Caco-2 (cell line): ENCODE measurements at regions not wholly inside any gene's neighbourhood (a gene's known extent, or its start where the extent isn't known, plus 50 kb on each side); places are given as distances from the start of the nearest gene placed in this dataset.
A peak's percentile ranks its signal among the peaks of the same experiment; 100 is the strongest.

Source experiments
- BruUV-seq: library from RNA; stranded (reverse); fragments of 400-500 nt; replicated peaks from 2 replicates; lab custom pipeline; 2021; lab: Mats Ljungman, UMichigan
- CTCF ChIA-PET: fragments of 300-600 bp; sonication (Branson Sonifier 250); formaldehyde crosslinking; loops from one replicate; lab custom pipeline; 2022; ENCODE audit warnings: antibody characterized with exemption; lab: Charles Lee
- POLR2A ChIA-PET: fragments of 300-600 bp; sonication (Branson Sonifier 250); formaldehyde crosslinking; loops from one replicate; lab custom pipeline; 2022; ENCODE audit warnings: antibody characterized with exemption; lab: Charles Lee
- DNase-seq, 2 experiments: peaks; one replicate each; pipeline versions ENCODE4 v3.0.0 to v3.0.0-alpha.2; 2020 to 2022
- H3K27me3 ChIP-seq: replicated peaks from 2 replicates; pipeline ENCODE4 v1.6.0; 2011; ENCODE audit warnings: low read length; ENCODE audit not compliant: control insufficient read depth, insufficient read depth
- H3K36me3 ChIP-seq: 2 replicates; pipeline ENCODE4 v1.5.1; 2011; ENCODE audit warnings: low read length; ENCODE audit not compliant: control insufficient read depth, insufficient read depth
- H3K4me1 ChIP-seq: fragments of 250-450 bp; sonication (Bioruptor Pico); 2 replicates; pipeline ENCODE4 v1.5.1; 2020; ENCODE audit warnings: mild to moderate bottlenecking
- H3K4me3 ChIP-seq: 2 replicates; pipeline ENCODE4 v1.5.1; 2011; ENCODE audit warnings: low read depth, mild to moderate bottlenecking, control low read depth, low read length
- H3K9me3 ChIP-seq: fragments of 250-450 bp; sonication (Bioruptor Pico); 2 replicates; pipeline ENCODE4 v1.5.1; 2020; ENCODE audit warnings: mild to moderate bottlenecking, moderate library complexity
- H3K27ac Mint-ChIP-seq: one replicate; pipeline ENCODE4 v1.8.0; 2022; ENCODE audit warnings: mixed read lengths; ENCODE audit not compliant: unreplicated experiment
- H3K27me3 Mint-ChIP-seq: one replicate; pipeline ENCODE4 v1.8.0; 2022; ENCODE audit warnings: mixed read lengths; ENCODE audit not compliant: insufficient read depth, unreplicated experiment
- H3K36me3 Mint-ChIP-seq: one replicate; pipeline ENCODE4 v1.8.0; 2022; ENCODE audit warnings: mild to moderate bottlenecking, mixed read lengths; ENCODE audit not compliant: insufficient read depth, unreplicated experiment
- H3K4me1 Mint-ChIP-seq: one replicate; pipeline ENCODE4 v1.8.0; 2022; ENCODE audit warnings: low read depth, mixed read lengths; ENCODE audit not compliant: unreplicated experiment
- H3K4me3 Mint-ChIP-seq: one replicate; pipeline ENCODE4 v1.8.0; 2022; ENCODE audit warnings: mild to moderate bottlenecking, moderate library complexity, mixed read lengths; ENCODE audit not compliant: unreplicated experiment
- H3K9me3 Mint-ChIP-seq: one replicate; pipeline ENCODE4 v1.8.0; 2022; ENCODE audit warnings: mixed read lengths; ENCODE audit not compliant: unreplicated experiment
- intact Hi-C: fragments of 100-400 bp; cut with micrococcal nuclease; formaldehyde crosslinking; loops from one replicate; pipeline ENCODE4 v1.10.0; 2022; ENCODE audit not compliant: unreplicated experiment
- TF ChIP-seq, protein P1 (sequence below), 2 experiments: fragments of 200-600 bp in 1 of 2; IDR thresholded peaks; 1 replicate in 1 of 2; 2 replicates in 1 of 2; pipeline versions ENCODE4 v1.5.1 to v1.8.0; 2011 to 2022; ENCODE audit warnings: antibody characterized with exemption in 1 of 2, control low read depth in 1 of 2, inconsistent platforms in 1 of 2, low read depth in 1 of 2, low read length in 1 of 2, mild to moderate bottlenecking in 1 of 2, moderate library complexity in 1 of 2; ENCODE audit not compliant: insufficient read depth in 1 of 2, severe bottlenecking in 1 of 2, unreplicated experiment in 1 of 2

DNA sequence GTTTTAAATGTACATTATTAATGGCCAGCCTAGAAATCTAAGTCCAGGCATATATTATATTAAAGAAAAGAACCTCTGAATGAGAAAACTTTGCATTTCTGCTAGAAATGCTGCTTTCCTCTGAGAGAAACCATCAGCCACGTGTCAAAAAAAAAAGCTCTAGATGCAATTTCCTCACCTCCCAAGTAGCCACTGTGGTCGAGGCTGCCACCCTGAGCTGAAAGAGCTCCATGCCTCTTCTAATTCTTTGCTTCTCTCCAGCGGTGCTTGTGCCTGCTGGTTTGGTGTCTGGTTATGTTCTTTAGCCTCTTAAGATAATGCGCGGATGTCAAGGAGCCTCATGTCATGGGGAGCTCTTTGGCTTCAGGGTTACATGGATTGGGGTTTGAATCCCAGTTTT lies 316.0 kb downstream of the TFAP2C start:
- ChIA-PET CTCF (interaction anchor here (0.5 to 1.7 kb wide), 8 partner anchors 11 to 366 kb away, joined by 3 to 18 read pairs (median 4); no protein-coding TSS in a partner anchor), POLR2A (no interaction called here)
- no peaks in the 10 kb centered on the region for H3K9me3 ChIP-seq
- peaks cover 9% of the 10 kb centered on the region for H3K4me1 Mint-ChIP-seq
- peaks cover 6% of the 10 kb centered on the region; the same call in 1 of the 2 replicates for H3K4me1 ChIP-seq
- TF ChIP-seq, protein P1, sequence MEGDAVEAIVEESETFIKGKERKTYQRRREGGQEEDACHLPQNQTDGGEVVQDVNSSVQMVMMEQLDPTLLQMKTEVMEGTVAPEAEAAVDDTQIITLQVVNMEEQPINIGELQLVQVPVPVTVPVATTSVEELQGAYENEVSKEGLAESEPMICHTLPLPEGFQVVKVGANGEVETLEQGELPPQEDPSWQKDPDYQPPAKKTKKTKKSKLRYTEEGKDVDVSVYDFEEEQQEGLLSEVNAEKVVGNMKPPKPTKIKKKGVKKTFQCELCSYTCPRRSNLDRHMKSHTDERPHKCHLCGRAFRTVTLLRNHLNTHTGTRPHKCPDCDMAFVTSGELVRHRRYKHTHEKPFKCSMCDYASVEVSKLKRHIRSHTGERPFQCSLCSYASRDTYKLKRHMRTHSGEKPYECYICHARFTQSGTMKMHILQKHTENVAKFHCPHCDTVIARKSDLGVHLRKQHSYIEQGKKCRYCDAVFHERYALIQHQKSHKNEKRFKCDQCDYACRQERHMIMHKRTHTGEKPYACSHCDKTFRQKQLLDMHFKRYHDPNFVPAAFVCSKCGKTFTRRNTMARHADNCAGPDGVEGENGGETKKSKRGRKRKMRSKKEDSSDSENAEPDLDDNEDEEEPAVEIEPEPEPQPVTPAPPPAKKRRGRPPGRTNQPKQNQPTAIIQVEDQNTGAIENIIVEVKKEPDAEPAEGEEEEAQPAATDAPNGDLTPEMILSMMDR (IDR thresholded peaks at IDR 0.05; ENCODE audit: insufficient read depth in 1 of 2, low read depth in 1 of 2, low read length in 1 of 2, severe bottlenecking in 1 of 2, unreplicated experiment in 1 of 2) = peak; percentile 10 to 41
- no peaks in the 10 kb centered on the region; the same call in none of the 2 replicates for H3K27me3 ChIP-seq
- H3K27ac Mint-ChIP-seq = no peak overlapping the region
- no peak overlapping the region for H3K4me3 Mint-ChIP-seq
- H3K4me3 ChIP-seq = no peak overlapping the region
- peaks cover 8% of the 10 kb centered on the region for H3K27me3 Mint-ChIP-seq
- BruUV-seq = no TSS peak
- DNase-seq = no peak
- H3K9me3 Mint-ChIP-seq = no peaks in the 10 kb centered on the region
- H3K36me3 Mint-ChIP-seq = no peaks in the 10 kb centered on the region
- intact Hi-C loops = no loop called here
- 0 out of 2 replicates have a peak, but pooled peaks cover 2% of the 10 kb centered on the region for H3K36me3 ChIP-seq

DNA sequence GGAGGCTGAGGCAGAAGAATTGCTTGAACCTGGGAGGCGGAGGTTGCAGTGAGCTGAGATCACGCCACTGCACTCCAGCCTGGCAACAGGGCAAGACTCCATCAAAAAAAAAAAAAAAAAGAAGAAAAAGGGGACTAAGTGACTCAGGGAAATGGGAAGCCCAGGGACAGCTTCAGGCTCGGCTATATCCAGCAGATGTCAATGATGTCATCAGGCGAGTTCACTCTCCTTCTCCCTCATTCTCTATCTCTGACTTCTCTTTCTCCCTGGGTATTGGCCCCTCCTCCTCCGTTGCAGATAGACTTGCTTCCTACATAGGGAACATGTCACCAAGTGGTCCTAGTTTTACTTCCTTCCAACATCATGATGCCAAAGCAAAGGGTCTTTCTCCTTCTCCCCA lies 316.8 kb downstream of the TFAP2C start:
- peaks cover 11% of the 10 kb centered on the region for H3K27me3 Mint-ChIP-seq
- no peaks in the 10 kb centered on the region for H3K9me3 ChIP-seq
- H3K4me3 Mint-ChIP-seq = no peak overlapping the region
- 0 out of 2 replicates have a peak, but pooled peaks cover 2% of the 10 kb centered on the region for H3K36me3 ChIP-seq
- TF ChIP-seq, protein P1 (IDR thresholded peaks at IDR 0.05; ENCODE audit: insufficient read depth in 1 of 2, low read depth in 1 of 2, low read length in 1 of 2, severe bottlenecking in 1 of 2, unreplicated experiment in 1 of 2) = no peak
- H3K27me3 ChIP-seq = no peaks in the 10 kb centered on the region; the same call in none of the 2 replicates
- CTCF ChIA-PET = interaction anchor here (1.2 to 1.7 kb wide), 2 partner anchors 10 to 316 kb away, joined by 4 to 7 read pairs; no protein-coding TSS in a partner anchor
- DNase-seq = no peak
- POLR2A ChIA-PET = no interaction called here
- H3K36me3 Mint-ChIP-seq = no peaks in the 10 kb centered on the region
- H3K4me1 Mint-ChIP-seq = peaks cover 9% of the 10 kb centered on the region
- no peak overlapping the region for H3K27ac Mint-ChIP-seq
- no peaks in the 10 kb centered on the region for H3K9me3 Mint-ChIP-seq
- H3K4me1 ChIP-seq = peaks cover 6% of the 10 kb centered on the region; the same call in 1 of the 2 replicates
- no peak overlapping the region for H3K4me3 ChIP-seq
- intact Hi-C loops = no loop called here
- no TSS peak for BruUV-seq

DNA sequence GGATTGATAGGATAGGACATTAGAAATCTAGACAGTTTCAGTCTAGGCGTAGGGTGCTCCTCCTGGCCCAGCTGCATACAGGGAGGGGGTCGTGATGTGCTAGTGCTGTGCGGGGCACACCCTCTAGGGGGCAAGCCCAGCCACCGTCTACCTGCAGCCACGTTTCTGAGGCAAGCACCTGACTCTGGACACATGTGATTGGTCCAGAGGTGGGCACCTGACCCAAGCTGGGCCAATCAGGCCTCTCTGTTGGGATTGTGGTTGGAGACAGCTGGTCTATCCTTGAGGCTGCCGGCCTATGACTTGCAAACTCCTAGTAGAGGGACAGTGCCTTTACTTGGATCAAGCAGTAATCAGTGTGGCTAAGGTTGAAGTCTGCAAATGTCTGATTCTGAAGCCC lies 317.1 kb downstream of the BMP7 start:
- H3K9me3 Mint-ChIP-seq = no peaks in the 10 kb centered on the region

More for the DNA sequence above, 317.1 kb downstream of the BMP7 start:
- H3K4me1 Mint-ChIP-seq = no peaks in the 10 kb centered on the region
- H3K36me3 Mint-ChIP-seq = no peaks in the 10 kb centered on the region
- H3K4me3 Mint-ChIP-seq = no peak overlapping the region
- H3K27me3 ChIP-seq = no peaks in the 10 kb centered on the region; the same call in 1 of the 2 replicates
- intact Hi-C loops = no loop called here
- peaks cover 15% of the 10 kb centered on the region for H3K27me3 Mint-ChIP-seq
- no peak overlapping the region for H3K4me3 ChIP-seq
- BruUV-seq = no TSS peak
- ChIA-PET POLR2A (no interaction called here), CTCF (no interaction called here)
- H3K9me3 ChIP-seq = no peaks in the 10 kb centered on the region
- TF ChIP-seq, protein P1 (IDR thresholded peaks at IDR 0.05; ENCODE audit: insufficient read depth in 1 of 2, low read depth in 1 of 2, low read length in 1 of 2, severe bottlenecking in 1 of 2, unreplicated experiment in 1 of 2) = peak in 1 of 2 experiments; percentile 28
- H3K36me3 ChIP-seq = 0 out of 2 replicates have a peak, but pooled peaks cover 2% of the 10 kb centered on the region
- H3K27ac Mint-ChIP-seq = no peak overlapping the region
- peak; percentile 69 to 80 for DNase-seq
- no peaks in the 10 kb centered on the region for H3K4me1 ChIP-seq
